Neural progenitor cell (in vitro differentiated cells): ENCODE measurements at regions not wholly inside any gene's neighbourhood (a gene's known extent, or its start where the extent isn't known, plus 50 kb on each side); places are given as distances from the start of the nearest gene placed in this dataset.

Experiments used
- EZH2 ChIP-seq: fragments of 200-600 bp; sonication (generic); IDR thresholded peaks from 2 replicates; pipeline ENCODE4 v1.6.1; 2017; ENCODE audit warnings: antibody characterized with exemption, mild to moderate bottlenecking, moderate library complexity
- EZH2phosphoT487 ChIP-seq: fragments of 200-600 bp; sonication (generic); IDR thresholded peaks from 2 replicates; pipeline ENCODE4 v1.6.1; 2017; ENCODE audit warnings: antibody characterized with exemption
- TF ChIP-seq, protein P1 (sequence below): fragments of 200-600 bp; sonication (generic); IDR thresholded peaks from 2 replicates; pipeline ENCODE4 v1.5.1; 2017; ENCODE audit warnings: antibody characterized with exemption, mild to moderate bottlenecking

DNA sequence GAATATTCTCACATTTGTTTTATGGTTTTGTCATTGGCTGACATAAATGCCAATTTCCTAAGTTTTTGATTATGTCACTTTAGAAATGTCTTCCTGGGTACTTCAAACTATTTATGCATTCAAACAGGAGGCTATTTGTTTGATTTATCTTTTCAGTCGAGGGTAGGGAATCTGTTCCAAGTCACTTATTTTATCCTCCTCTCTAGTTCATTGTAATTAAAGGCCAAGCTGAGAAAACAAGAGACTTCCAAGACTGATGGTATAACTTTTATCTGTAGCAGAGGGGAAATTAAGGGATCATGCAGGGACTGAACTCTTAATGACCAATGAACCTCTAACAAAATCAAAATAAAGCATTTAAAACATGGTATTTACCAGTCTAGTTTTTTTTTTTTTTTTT is 968.4 kb downstream of the SORCS3 start:
- TF ChIP-seq, protein P1, sequence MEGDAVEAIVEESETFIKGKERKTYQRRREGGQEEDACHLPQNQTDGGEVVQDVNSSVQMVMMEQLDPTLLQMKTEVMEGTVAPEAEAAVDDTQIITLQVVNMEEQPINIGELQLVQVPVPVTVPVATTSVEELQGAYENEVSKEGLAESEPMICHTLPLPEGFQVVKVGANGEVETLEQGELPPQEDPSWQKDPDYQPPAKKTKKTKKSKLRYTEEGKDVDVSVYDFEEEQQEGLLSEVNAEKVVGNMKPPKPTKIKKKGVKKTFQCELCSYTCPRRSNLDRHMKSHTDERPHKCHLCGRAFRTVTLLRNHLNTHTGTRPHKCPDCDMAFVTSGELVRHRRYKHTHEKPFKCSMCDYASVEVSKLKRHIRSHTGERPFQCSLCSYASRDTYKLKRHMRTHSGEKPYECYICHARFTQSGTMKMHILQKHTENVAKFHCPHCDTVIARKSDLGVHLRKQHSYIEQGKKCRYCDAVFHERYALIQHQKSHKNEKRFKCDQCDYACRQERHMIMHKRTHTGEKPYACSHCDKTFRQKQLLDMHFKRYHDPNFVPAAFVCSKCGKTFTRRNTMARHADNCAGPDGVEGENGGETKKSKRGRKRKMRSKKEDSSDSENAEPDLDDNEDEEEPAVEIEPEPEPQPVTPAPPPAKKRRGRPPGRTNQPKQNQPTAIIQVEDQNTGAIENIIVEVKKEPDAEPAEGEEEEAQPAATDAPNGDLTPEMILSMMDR = no peak
- no peak for TF ChIP-seq EZH2phosphoT487
- no peak for TF ChIP-seq EZH2
